Subcutaneous abdominal adipose tissue (tissue), 5 donors: ENCODE measurements at regions not wholly inside any gene's neighbourhood (a gene's known extent, or its start where the extent isn't known, plus 50 kb on each side); places are given as distances from the start of the nearest gene placed in this dataset.
A peak's percentile ranks its signal among the peaks of the same experiment; 100 is the strongest.
"Not testable (repeated sequence)": the region's sequence is repeated elsewhere in the genome, so short reads cannot be mapped to it uniquely, and the experiment has no call there.

Source experiments
- H3K27ac ChIP-seq: one replicate; pipeline ENCODE4 v1.7.0; 2013; ENCODE audit warnings: low read depth, mild to moderate bottlenecking, inconsistent platforms, low read length, moderate library complexity
- H3K27me3 ChIP-seq, 5 donors: one replicate each; pipeline ENCODE4 v1.7.0; 2013; ENCODE audit warnings: low read length in 5 of 5, inconsistent platforms in 1 of 5; ENCODE audit not compliant: control insufficient read depth in 5 of 5, insufficient read depth in 4 of 5
- H3K36me3 ChIP-seq, 5 donors: one replicate each; pipeline ENCODE4 v1.7.0; 2013; ENCODE audit warnings: low read length in 5 of 5; ENCODE audit not compliant: control insufficient read depth in 5 of 5, insufficient read depth in 5 of 5
- H3K4me1 ChIP-seq, 5 donors: one replicate each; pipeline ENCODE4 v1.7.0; 2013; ENCODE audit warnings: low read length in 5 of 5, mild to moderate bottlenecking in 3 of 5, moderate library complexity in 1 of 5; ENCODE audit not compliant: control insufficient read depth in 5 of 5, insufficient read depth in 5 of 5
- H3K4me3 ChIP-seq, 5 donors: one replicate each; pipeline ENCODE4 v1.7.0; 2013; ENCODE audit warnings: low read length in 5 of 5, low read depth in 1 of 5
- H3K9ac ChIP-seq, 5 donors: one replicate each; pipeline ENCODE4 v1.7.0; 2013; ENCODE audit warnings: low read length in 5 of 5, mild to moderate bottlenecking in 4 of 5, moderate library complexity in 3 of 5
- H3K9me3 ChIP-seq, 5 donors: one replicate each; pipeline ENCODE4 v1.7.0; 2013; ENCODE audit warnings: low read length in 5 of 5; ENCODE audit not compliant: control insufficient read depth in 5 of 5
- donor health status: healthy.
- donor health status: healthy.
- donor health status: healthy.
- donor health status: healthy.
- donor health status: healthy.

DNA sequence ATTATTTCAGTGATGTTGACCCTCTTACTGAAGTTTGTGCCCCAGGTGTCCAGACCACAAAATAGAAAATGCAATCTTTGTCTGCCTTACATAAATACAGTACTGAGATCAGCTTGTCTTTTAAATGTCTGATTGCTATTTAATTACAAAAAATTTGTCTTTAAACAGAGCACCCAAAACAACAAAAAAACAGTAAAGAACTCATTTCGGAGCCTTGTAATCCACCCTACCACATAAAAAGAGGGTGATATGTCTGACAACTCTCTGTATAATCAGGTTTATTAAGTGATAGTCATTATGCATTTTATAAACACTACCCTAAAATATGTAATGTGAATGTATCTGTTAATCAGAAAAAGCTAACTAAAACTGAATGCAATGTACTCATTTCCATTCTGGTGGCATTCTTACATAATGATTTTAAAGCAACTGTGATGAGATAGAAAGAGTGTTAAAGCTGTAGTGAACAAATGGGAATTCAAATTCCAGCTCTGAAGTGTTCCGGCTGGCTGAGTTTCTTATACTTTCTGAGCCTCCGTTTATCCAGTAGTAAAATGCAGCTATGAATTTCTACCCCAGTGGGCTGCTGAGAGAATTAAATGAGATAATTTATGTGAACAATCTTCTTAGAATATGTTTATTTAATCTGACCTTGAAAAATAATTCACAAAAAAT, 486.6 kb downstream of the USP25 start:
- H3K4me3 ChIP-seq: no peak overlapping the region
- H3K9ac ChIP-seq: peak overlapping the region in 1 of 5 donors; percentile 60
- no peak overlapping the region for H3K27ac ChIP-seq
- peaks cover 0 to 27% (median 3%) of the 10 kb centered on the region in 5 donors for H3K4me1 ChIP-seq
- peaks cover 0 to 11% (median 2%) of the 10 kb centered on the region in 5 donors for H3K36me3 ChIP-seq
- H3K9me3 ChIP-seq: no peaks in the 10 kb centered on the region
- H3K27me3 ChIP-seq: no peaks in the 10 kb centered on the region

DNA sequence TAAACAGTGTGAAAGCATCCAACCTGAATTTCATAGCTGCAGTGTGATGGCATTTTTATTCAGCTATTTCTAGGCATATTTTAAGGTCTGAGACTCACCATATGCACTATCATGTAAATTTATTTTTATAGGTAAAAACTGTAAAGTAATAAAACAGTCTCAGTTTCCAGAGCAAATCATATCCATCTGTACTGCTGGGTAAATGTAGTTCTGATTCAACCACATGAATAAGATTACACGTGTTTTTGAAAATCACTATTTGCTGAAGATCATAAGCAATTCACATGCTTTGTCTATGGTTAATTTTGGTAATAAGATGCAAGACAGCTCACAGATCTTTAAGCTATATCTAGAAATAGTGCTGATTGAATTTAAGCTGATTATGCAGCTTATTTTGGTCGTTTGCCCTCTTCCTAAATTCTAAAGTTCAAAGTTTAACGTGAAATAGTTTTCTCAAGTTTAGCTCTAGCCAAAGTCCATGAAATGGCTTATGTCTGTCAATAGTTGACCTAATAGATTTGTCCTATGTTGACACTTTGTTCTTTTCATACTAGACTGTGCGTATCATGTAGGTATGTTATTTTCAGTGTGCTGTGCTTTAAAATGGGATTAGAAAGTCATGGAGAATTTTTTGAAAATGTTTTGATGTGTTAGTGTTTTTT, 489.0 kb downstream of the USP25 start:
- peaks cover 0 to 14% (median 0%) of the 10 kb centered on the region in 5 donors for H3K4me1 ChIP-seq
- no peak overlapping the region for H3K27ac ChIP-seq
- no peak overlapping the region for H3K9ac ChIP-seq
- H3K27me3 ChIP-seq: no peaks in the 10 kb centered on the region
- peaks cover 0 to 12% (median 2%) of the 10 kb centered on the region in 5 donors for H3K36me3 ChIP-seq
- no peaks in the 10 kb centered on the region for H3K9me3 ChIP-seq
- H3K4me3 ChIP-seq: no peak overlapping the region

DNA sequence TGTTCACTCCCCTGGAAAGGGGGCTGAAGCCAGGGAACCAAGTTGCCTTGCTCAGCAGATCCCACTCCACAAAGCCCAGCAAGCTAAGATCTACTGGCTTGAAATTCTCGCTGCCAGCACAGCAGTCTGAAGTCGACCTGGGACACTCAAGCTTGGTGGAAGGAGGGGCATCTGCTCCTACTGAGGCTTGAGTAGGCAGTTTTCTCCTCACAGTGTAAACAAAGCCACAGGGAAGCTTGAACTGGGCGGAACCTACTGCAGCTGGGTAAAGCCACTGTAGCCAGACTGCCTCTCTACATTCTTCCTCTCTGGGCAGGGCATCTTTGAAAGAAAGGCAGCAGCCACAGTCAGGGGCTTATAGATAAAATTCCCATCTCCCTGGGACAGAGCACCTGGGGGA, 495.0 kb downstream of the USP25 start:
- not testable (repeated sequence) for H3K9ac ChIP-seq, H3K27me3 ChIP-seq, H3K27ac ChIP-seq, H3K9me3 ChIP-seq, H3K4me1 ChIP-seq, H3K4me3 ChIP-seq
- peaks cover 0 to 10% (median 3%) of the 10 kb centered on the region in 5 donors for H3K36me3 ChIP-seq

DNA sequence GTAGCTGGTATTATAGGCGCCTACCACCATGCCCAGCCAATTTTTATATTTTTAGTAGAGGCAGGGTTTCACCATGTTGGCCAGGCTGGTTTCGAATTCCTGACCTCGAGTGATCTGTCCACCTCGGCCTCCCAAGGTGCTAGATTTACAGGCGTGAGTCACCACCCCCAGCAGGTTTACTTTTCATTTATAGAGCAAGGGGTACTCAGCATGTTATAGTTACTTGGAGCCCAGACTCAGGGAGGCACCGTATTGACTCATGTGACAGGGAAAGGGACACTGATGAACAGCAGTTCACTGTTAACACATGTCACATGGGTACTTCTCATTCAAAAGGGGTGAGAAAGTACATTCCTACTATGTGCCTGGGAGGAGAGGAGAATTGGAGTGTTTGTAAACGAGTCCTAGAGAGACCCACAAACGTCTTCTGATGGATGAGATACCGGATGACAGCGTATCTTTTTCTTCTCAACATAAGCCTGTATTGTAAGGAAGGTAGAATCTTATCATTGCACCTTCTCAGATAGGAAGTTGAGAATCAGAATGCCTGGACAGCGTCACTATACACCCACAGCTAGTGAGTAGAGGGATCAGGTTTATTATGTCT, 510.0 kb downstream of the USP25 start:
- no peaks in the 10 kb centered on the region for H3K9me3 ChIP-seq
- H3K4me1 ChIP-seq: peaks cover 0 to 5% (median 0%) of the 10 kb centered on the region in 5 donors
- H3K27me3 ChIP-seq: no peaks in the 10 kb centered on the region
- no peak overlapping the region for H3K27ac ChIP-seq
- H3K9ac ChIP-seq: no peak overlapping the region
- H3K36me3 ChIP-seq: no peaks in the 10 kb centered on the region
- no peak overlapping the region for H3K4me3 ChIP-seq

DNA sequence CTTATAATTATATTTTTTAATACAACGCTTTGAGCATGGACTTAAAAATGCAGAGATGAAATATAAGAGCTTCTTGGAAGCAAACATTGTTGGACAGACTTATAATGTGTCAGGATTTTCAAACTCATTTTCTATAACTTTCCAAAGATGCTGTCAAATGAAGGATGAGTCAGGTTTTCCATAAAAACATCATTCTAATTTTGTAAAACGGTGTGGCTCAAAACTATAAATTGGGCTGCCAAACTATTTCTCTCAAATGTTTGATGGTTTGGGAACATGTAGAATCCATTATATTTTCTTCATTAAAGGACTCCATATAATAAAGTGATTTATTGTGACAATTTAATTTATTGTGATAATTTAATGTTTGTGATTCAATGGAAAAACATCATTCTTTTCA, 511.2 kb downstream of the USP25 start:
- H3K4me3 ChIP-seq: no peak overlapping the region
- no peaks in the 10 kb centered on the region for H3K36me3 ChIP-seq
- H3K27ac ChIP-seq: no peak overlapping the region
- H3K9ac ChIP-seq: no peak overlapping the region
- no peaks in the 10 kb centered on the region for H3K27me3 ChIP-seq
- H3K9me3 ChIP-seq: no peaks in the 10 kb centered on the region
- H3K4me1 ChIP-seq: peaks cover 0 to 5% (median 0%) of the 10 kb centered on the region in 5 donors

DNA sequence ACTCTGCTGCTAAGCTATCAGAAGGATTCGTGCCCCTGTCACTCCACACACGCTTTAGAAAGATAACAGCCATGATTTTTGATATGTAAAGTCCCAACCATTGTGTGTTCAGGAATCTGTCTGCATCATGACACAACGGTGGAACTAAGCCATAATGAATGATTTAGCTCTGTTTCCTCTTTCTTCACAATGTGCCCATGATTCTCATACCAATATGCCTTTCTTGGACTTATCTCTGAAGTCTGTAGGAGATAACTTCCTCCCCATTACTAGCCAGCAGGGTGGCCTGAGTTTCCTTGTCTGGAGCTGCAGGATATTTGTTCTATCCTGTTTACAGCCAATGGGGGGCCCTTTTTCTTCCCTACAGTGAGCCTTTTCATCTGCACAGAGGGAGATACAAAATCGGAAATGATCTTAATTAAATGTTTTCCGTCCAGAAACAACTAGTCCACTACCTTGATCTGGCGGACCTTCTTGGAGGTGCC, 511.7 kb downstream of the USP25 start:
- H3K9ac ChIP-seq: no peak overlapping the region
- no peaks in the 10 kb centered on the region for H3K36me3 ChIP-seq
- no peak overlapping the region for H3K27ac ChIP-seq
- H3K4me1 ChIP-seq: peaks cover 0 to 5% (median 0%) of the 10 kb centered on the region in 5 donors
- H3K27me3 ChIP-seq: no peaks in the 10 kb centered on the region
- H3K9me3 ChIP-seq: no peaks in the 10 kb centered on the region
- no peak overlapping the region for H3K4me3 ChIP-seq

DNA sequence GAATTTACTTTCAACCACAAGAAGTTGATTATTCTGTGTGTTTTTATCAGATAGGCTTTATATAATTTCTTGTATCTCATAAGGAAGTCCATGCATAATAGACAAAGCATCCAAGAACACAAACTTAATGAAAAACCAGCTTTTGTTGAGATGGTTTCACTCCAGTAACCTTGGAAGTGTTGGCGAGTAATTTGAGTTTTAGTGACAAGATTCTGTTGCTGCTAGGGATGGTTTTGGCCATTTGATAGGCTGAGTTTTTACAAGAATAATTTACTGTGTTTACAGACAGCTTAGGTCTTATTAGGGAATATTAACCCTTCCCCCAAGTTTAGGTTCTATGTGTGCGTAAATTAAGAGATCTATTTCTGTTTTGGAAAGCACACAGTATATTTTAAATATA, 513.6 kb downstream of the USP25 start:
- H3K27me3 ChIP-seq: no peaks in the 10 kb centered on the region
- peaks cover 0 to 5% (median 0%) of the 10 kb centered on the region in 5 donors for H3K4me1 ChIP-seq
- no peaks in the 10 kb centered on the region for H3K9me3 ChIP-seq
- H3K27ac ChIP-seq: no peak overlapping the region
- no peaks in the 10 kb centered on the region for H3K36me3 ChIP-seq
- H3K4me3 ChIP-seq: no peak overlapping the region
- no peak overlapping the region for H3K9ac ChIP-seq

DNA sequence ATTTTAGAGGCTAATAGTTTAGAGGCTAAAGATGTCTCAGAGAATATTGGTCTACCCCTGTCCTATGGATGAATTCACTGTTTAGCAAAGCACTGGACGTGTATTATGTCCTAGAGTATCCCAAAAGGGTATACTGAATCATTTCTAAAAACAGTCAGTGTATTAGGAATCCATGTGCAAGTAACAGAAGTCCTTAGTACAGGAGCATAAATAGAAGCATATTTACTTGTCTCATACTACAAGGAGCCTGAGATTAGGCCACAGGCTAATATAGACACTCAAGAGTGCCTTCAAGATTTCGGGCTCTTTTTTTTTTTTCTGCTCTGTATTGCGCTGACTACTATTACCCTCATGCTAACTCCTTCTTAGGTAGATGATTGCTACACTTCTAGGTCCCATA, 518.9 kb downstream of the USP25 start:
- Histone ChIP-seq H3K27ac (no peak overlapping the region), H3K27me3 (no peaks in the 10 kb centered on the region), H3K4me1 (no peaks in the 10 kb centered on the region), H3K9me3 (no peaks in the 10 kb centered on the region), H3K36me3 (no peaks in the 10 kb centered on the region), H3K4me3 (no peak overlapping the region), H3K9ac (no peak overlapping the region)

DNA sequence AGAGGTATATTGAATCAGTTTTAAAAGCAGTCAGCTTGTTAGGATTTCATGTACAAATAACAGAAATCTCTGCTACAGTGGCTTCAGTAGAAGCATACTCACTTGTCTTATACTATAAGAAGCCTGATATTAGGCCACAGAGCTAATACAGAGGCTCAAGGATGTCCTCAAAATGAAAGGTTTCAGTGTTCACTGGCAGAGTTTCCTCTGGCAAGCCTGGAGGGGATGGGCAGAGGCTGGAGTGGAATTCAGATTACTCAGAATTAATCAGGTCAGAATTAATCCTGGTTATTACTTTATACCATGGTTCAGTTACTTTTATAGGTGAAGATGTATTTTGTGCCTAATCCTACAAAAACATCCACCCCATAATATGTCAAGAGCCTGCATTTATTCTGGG, 520.5 kb downstream of the USP25 start:
- no peaks in the 10 kb centered on the region for H3K36me3 ChIP-seq

More for the DNA sequence above, 520.5 kb downstream of the USP25 start:
- Histone ChIP-seq H3K4me1 (no peaks in the 10 kb centered on the region), H3K4me3 (no peak overlapping the region), H3K9ac (no peak overlapping the region), H3K27me3 (no peaks in the 10 kb centered on the region), H3K27ac (no peak overlapping the region), H3K9me3 (no peaks in the 10 kb centered on the region)
